Fibroblast of the aortic adventitia (primary cell): ENCODE measurements at regions not wholly inside any gene's neighbourhood (a gene's known extent, or its start where the extent isn't known, plus 50 kb on each side); places are given as distances from the start of the nearest gene placed in this dataset.

ENCODE experiments used
- DNase-seq: peaks from one replicate; pipeline ENCODE4 v3.0.0-alpha.2; 2010; ENCODE audit warnings: low read depth
- H3K4me3 ChIP-seq: 2 replicates; pipeline ENCODE4 v1.5.1; 2011; ENCODE audit warnings: low read depth, mild to moderate bottlenecking, control low read depth, low read length, moderate library complexity
- CTCF ChIP-seq: IDR thresholded peaks from 2 replicates; pipeline ENCODE4 v1.5.1; 2011; ENCODE audit warnings: mild to moderate bottlenecking, low read length, control low read depth, inconsistent platforms; ENCODE audit not compliant: insufficient read depth

- no peak for TF ChIP-seq CTCF
- no peak overlapping the region for H3K4me3 ChIP-seq
- no peak for DNase-seq
Measured at GRCh38 chr5:2651116-2651515, 100.4 kb downstream of the IRX2 start.

DNA sequence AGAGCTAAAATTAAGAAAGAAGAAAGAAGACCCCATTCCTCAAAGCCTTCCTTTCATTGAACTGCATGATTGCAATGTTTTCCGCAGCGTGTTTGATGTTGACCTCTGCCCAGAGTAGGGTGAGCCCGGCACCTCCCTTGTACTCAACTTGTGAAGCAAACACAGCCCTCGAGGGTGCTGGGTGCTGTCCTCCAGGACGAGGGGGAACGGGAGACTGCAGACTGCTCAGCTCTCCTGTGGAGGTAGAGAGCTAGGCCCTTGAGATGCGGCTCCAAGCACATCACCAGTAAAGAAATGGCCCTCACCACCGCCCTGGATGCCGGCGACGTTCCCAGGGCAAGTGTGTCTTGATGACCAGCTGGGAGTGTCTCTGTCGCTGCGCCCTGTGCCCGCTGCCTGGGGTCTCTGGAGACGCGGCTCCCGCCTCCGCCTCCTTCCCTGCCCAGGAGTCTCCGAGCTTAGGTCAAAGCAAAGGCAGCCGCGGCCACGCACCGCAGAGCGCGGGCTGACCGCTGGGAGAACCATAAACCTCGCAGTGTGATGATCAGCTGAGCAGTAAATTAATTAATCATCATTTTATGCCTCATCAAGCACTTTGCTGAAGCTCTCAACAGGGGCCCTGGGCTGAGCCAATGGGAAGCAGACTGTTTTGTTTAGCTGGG lies 108.7 kb downstream of the IRX2 start:
- no peak for TF ChIP-seq CTCF
- DNase-seq, result no peak
- H3K4me3 ChIP-seq, result no peak overlapping the region

- TF ChIP-seq CTCF, result no peak
- no peak for DNase-seq
Measured at GRCh38 chr5:2640717-2641116, 110.8 kb downstream of the IRX2 start.

DNA sequence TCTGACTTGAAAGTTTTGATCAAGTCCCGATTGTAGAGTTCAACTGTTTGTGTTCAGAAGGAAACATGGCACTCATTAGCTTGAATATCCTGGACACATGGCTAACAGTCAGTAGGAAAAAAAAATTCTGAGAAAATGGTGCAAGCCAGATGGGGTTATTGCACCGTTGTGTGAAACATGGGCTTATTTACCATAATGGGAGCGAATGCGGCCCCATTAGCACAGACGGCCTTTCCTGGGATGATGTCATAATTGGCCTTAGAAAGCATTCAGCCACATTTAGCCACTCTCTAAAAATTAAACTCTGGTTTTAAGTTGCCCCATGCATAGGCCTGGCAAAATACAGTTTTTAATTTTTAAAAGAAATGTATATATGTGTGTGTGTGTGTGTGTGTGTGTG lies 112.1 kb downstream of the IRX2 start:
- H3K4me3 ChIP-seq, result no peak overlapping the region
- DNase-seq, result no peak
- TF ChIP-seq CTCF, result no peak

More at GRCh38 chr5:2640717-2641116, 110.8 kb downstream of the IRX2 start:
- no peak overlapping the region for H3K4me3 ChIP-seq

DNA sequence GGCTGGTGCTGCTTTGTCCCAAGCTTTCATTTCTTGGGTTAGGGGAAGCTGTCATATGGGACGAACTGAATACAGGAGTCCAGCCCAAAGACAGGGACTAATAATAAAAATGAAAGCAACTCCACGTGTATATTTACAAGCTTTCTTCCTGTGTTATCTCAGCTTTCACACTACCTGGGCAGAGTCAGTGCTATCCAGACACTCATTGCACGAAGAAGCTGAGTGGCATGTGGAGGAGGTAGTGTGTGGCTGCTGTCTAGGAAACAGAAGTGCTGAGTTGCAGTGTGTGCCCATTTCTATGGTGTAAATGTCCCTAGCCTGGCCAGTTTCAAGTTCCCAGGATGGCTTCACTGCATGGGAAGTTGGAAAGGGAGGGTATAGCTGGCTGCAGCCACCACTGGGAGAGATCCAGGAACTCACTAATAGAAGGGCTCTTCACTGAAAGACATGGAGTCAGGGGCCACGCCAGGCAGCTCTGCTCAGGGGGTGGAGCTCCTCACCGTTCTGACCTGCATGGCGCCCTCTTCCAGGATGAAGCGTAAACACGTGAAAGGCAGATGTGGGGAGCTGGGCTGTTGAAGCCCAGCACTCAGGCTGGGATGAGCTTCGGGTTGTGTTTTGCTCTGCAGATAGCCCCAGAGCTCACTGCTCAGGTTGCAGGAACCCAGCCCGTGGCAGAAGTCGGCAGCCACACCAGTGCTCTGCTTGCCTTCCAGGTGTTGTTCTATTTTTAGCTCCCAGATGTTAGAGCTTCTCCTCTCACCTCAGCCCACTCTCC lies 116.9 kb downstream of the IRX2 start:
- H3K4me3 ChIP-seq, result no peak overlapping the region
- no peak for TF ChIP-seq CTCF
- DNase-seq, result no peak

DNA sequence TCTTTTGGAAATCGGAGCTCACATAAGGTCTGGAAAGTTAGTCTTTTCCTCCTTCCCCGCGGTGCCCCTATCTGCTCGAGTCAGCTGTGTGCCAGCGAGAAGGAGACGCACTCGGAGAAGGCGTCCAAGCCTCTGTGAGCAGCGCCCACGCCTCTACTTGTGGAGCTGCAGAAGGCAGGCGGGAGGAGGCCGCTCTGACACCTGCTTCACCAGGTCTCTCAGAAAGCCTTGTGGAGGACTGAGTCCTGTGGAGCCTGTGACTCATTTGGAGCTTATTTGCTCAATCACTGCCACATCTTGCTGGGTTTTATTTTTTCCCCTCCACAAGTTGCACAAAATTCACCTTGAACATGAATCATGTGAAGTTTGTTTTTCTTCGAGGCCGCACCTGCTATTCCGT lies 117.5 kb downstream of the IRX2 start:
- TF ChIP-seq CTCF, result no peak
- no peak overlapping the region for H3K4me3 ChIP-seq
- no peak for DNase-seq

DNA sequence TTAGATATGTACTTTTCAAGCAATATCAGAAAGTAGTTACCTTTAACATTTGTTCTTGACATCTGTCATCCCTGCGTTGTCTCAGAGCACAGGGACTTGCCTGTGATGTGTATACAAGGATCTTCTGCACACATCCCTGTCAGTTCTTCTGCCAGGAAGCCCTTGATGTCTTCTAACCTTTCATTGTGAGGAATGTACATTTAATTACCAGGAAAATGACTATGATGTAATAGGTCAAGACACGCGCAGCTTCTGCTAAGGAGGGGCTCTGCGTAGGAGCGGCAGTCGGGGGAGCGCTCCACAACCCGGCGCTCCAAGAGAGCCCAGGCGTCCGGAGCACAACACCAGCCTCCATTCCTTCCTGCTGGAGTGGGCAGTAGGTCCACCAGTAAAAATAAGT lies 119.7 kb downstream of the IRX2 start:
- DNase-seq, result no peak
- H3K4me3 ChIP-seq, result no peak overlapping the region
- TF ChIP-seq CTCF, result no peak
